SH-SY5Y (cell line): ENCODE measurements at regions not wholly inside any gene's neighbourhood (a gene's known extent, or its start where the extent isn't known, plus 50 kb on each side); places are given as distances from the start of the nearest gene placed in this dataset.

Experiments used
- GATA2 ChIP-seq: IDR thresholded peaks from 2 replicates; pipeline ENCODE4 v1.6.1; 2011; ENCODE audit warnings: mild to moderate bottlenecking, low read depth, low read length
- GATA3 ChIP-seq: IDR thresholded peaks from 2 replicates; pipeline ENCODE4 v1.6.1; 2011; ENCODE audit warnings: low read depth, mild to moderate bottlenecking, low read length, moderate library complexity

DNA sequence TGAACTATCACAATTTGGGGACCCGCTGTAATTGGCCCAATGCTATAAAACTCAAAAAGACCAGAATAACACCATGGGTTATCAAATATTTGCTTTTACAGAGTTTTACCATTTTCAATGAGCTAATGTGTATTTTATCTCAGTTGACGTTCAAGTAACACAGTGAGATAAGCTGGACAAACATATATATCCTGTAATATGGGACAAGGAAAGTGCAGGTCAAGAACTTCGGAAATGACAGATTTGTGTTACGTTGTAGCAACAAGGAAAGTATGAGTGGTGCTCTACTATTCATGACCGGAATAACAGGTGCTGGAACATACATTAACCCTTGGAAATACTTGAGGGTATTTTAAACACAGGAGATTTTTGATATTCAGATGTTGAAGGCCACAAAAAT lies 566.4 kb upstream of the FLRT2 start:
- no peak for TF ChIP-seq GATA2
- TF ChIP-seq GATA3, result no peak
